ENCODE measurements at regions not wholly inside any gene's neighbourhood (a gene's known extent, or its start where the extent isn't known, plus 50 kb on each side); places are given as distances from the start of the nearest gene placed in this dataset.

- DNase-seq (ENCODE audit: insufficient read length, low spot score) (no peak), FAIRE-seq (no peak)
Observed at GRCh38 chr15:88322461-88322860, 65.9 kb upstream of the NTRK3 start.

GRCh38 chr15:88321271-88321670, 64.7 kb upstream of the NTRK3 start:
- DNase-seq (ENCODE audit: insufficient read length, low spot score), result no peak

More at GRCh38 chr15:88322461-88322860, 65.9 kb upstream of the NTRK3 start:
- TF ChIP-seq CTCF (IDR thresholded peaks at IDR 0.05; ENCODE audit: insufficient read depth, missing control alignments), result no peak

GRCh38 chr15:88316586-88316985, 60.0 kb upstream of the NTRK3 start:
- no peak for FAIRE-seq
- no peak for TF ChIP-seq CTCF (IDR thresholded peaks at IDR 0.05; ENCODE audit: insufficient read depth, missing control alignments)
- DNase-seq (ENCODE audit: insufficient read length, low spot score), result no peak

More at GRCh38 chr15:88321271-88321670, 64.7 kb upstream of the NTRK3 start:
- TF ChIP-seq CTCF (IDR thresholded peaks at IDR 0.05; ENCODE audit: insufficient read depth, missing control alignments), result no peak
- no peak for FAIRE-seq

GRCh38 chr15:88315221-88315878, 58.8 kb upstream of the NTRK3 start:
- DNase-seq (ENCODE audit: insufficient read length, low spot score) (no peak), FAIRE-seq (no peak)
- no peak for TF ChIP-seq CTCF (IDR thresholded peaks at IDR 0.05; ENCODE audit: insufficient read depth, missing control alignments)

- no peak for TF ChIP-seq CTCF (IDR thresholded peaks at IDR 0.05; ENCODE audit: insufficient read depth, missing control alignments)
- DNase-seq (ENCODE audit: insufficient read length, low spot score) (no peak), FAIRE-seq (no peak)
Observed at GRCh38 chr15:88312941-88313579, 56.5 kb upstream of the NTRK3 start.

- DNase-seq (ENCODE audit: insufficient read length, low spot score) (no peak), FAIRE-seq (no peak)
- no peak for TF ChIP-seq CTCF (IDR thresholded peaks at IDR 0.05; ENCODE audit: insufficient read depth, missing control alignments)
Observed at GRCh38 chr15:88309363-88309762, 52.8 kb upstream of the NTRK3 start.

GRCh38 chr15:88307344-88307743, 50.8 kb upstream of the NTRK3 start:
- no peak for FAIRE-seq
- DNase-seq (ENCODE audit: insufficient read length, low spot score), result no peak
- no peak for TF ChIP-seq CTCF (IDR thresholded peaks at IDR 0.05; ENCODE audit: insufficient read depth, missing control alignments)
